HCT116 (cell line): ENCODE measurements at regions not wholly inside any gene's neighbourhood (a gene's known extent, or its start where the extent isn't known, plus 50 kb on each side); places are given as distances from the start of the nearest gene placed in this dataset.

Experiments used
- CEBPB ChIP-seq: IDR thresholded peaks from 2 replicates; pipeline ENCODE4 v1.6.1; 2012; ENCODE audit warnings: low read depth
- CTCF ChIP-seq, 3 experiments: fragments of 200-600 bp in 1 of 3; sonication (generic) in 1 of 3; IDR thresholded peaks in 2 of 3; conservative IDR thresholded peaks in 1 of 3; 2 replicates each; pipeline ENCODE4 v1.5.1; 2012 to 2017; ENCODE audit warnings: low read depth in 2 of 3, low read length in 2 of 3, antibody characterized with exemption in 1 of 3, borderline replicate concordance in 1 of 3, control low read depth in 1 of 3, mild to moderate bottlenecking in 1 of 3, mixed read lengths in 1 of 3, mixed run types in 1 of 3, moderate library complexity in 1 of 3; ENCODE audit not compliant: insufficient read depth in 1 of 3
- EZH2 ChIP-seq: fragments of 200-600 bp; sonication (generic); IDR thresholded peaks from 2 replicates; pipeline ENCODE4 v1.6.1; 2017; ENCODE audit warnings: antibody characterized with exemption, mixed run types
- EZH2phosphoT487 ChIP-seq: fragments of 200-600 bp; IDR thresholded peaks from 2 replicates; pipeline ENCODE4 v1.6.1; 2018; ENCODE audit warnings: antibody characterized with exemption, borderline replicate concordance
- FOSL1 ChIP-seq: IDR thresholded peaks from 2 replicates; pipeline ENCODE4 v1.6.1; 2012; ENCODE audit warnings: low read depth
- POLR2AphosphoS5 ChIP-seq: IDR thresholded peaks from 2 replicates; pipeline ENCODE4 v1.6.1; 2011; ENCODE audit warnings: mild to moderate bottlenecking, low read depth, low read length, moderate library complexity
- TCF7L2 ChIP-seq: IDR thresholded peaks from 2 replicates; pipeline ENCODE4 v1.7.0; 2011; ENCODE audit warnings: borderline replicate concordance, inconsistent platforms; ENCODE audit not compliant: insufficient read depth, insufficient read length; ENCODE audit errors: extremely low read depth
- ZFX ChIP-seq: fragments of 450-650 bp; IDR thresholded peaks from 2 replicates; pipeline ENCODE4 v1.6.1; 2017

GRCh38 chrX:94162971-94163370, 489.0 kb downstream of the FAM133A start:
- TF ChIP-seq CTCF (IDR thresholded peaks at IDR 0.05 in 2 of 3, conservative IDR thresholded peaks at IDR 0.05 in 1 of 3; ENCODE audit: borderline replicate concordance in 1 of 3, insufficient read depth in 1 of 3, low read depth in 2 of 3, low read length in 2 of 3): no peak
- no peak for TF ChIP-seq CEBPB
- TF ChIP-seq POLR2AphosphoS5: no peak
- no peak for TF ChIP-seq TCF7L2
- no peak for TF ChIP-seq ZFX
- TF ChIP-seq FOSL1: no peak
- TF ChIP-seq EZH2phosphoT487: no peak
- TF ChIP-seq EZH2: no peak
